ENCODE measurements at regions not wholly inside any gene's neighbourhood (a gene's known extent, or its start where the extent isn't known, plus 50 kb on each side); places are given as distances from the start of the nearest gene placed in this dataset.

- TF ChIP-seq, protein P1, sequence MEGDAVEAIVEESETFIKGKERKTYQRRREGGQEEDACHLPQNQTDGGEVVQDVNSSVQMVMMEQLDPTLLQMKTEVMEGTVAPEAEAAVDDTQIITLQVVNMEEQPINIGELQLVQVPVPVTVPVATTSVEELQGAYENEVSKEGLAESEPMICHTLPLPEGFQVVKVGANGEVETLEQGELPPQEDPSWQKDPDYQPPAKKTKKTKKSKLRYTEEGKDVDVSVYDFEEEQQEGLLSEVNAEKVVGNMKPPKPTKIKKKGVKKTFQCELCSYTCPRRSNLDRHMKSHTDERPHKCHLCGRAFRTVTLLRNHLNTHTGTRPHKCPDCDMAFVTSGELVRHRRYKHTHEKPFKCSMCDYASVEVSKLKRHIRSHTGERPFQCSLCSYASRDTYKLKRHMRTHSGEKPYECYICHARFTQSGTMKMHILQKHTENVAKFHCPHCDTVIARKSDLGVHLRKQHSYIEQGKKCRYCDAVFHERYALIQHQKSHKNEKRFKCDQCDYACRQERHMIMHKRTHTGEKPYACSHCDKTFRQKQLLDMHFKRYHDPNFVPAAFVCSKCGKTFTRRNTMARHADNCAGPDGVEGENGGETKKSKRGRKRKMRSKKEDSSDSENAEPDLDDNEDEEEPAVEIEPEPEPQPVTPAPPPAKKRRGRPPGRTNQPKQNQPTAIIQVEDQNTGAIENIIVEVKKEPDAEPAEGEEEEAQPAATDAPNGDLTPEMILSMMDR (conservative IDR thresholded peaks at IDR 0.05) = no peak
- no peak for TF ChIP-seq ZFX (IDR thresholded peaks at IDR 0.05)
Observed at GRCh38 chr21:27475363-27475955, 508.6 kb upstream of the ADAMTS5 start.
